Skeletal muscle satellite cell (primary cell): ENCODE measurements at regions not wholly inside any gene's neighbourhood (a gene's known extent, or its start where the extent isn't known, plus 50 kb on each side); places are given as distances from the start of the nearest gene placed in this dataset.

Source experiments
- H3K27me3 ChIP-seq: 2 replicates; pipeline ENCODE4 v1.7.0; 2013; ENCODE audit warnings: low read length; ENCODE audit not compliant: control insufficient read depth, insufficient read depth
- H3K36me3 ChIP-seq: 2 replicates; pipeline ENCODE4 v1.7.0; 2013; ENCODE audit warnings: mild to moderate bottlenecking, control low read depth, low read length; ENCODE audit not compliant: insufficient read depth
- H3K4me1 ChIP-seq: 2 replicates; pipeline ENCODE4 v1.7.0; 2013; ENCODE audit warnings: low read length; ENCODE audit not compliant: control insufficient read depth, insufficient read depth
- H3K4me2 ChIP-seq: 2 replicates; pipeline ENCODE4 v1.7.0; 2013; ENCODE audit warnings: mild to moderate bottlenecking, low read length
- H3K4me3 ChIP-seq: 2 replicates; pipeline ENCODE4 v1.7.0; 2013; ENCODE audit warnings: low read length
- H3K9ac ChIP-seq: 2 replicates; pipeline ENCODE4 v1.7.0; 2013; ENCODE audit warnings: mild to moderate bottlenecking, low read depth, low read length, moderate library complexity
- H3K9me3 ChIP-seq: replicated peaks from 2 replicates; pipeline ENCODE4 v1.7.0; 2013; ENCODE audit warnings: mild to moderate bottlenecking, control low read depth, low read length

DNA sequence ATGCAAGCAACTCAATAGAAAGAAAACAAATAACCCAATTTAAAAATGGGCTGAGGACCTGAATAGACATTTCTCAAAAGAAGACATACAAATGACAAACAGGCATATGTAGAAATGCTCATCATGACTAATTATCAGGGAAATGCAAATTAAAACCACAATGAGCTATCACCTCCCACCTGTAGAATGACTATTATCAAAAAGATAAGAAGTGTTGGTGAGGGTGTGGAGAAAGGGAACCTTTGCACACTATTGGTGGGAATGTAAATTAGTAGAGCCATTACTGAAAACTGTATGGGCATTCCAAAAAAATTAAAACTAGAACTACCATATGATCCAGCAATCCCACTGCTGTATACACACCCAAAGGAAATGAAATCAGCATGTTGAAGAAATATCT, 212.2 kb downstream of the SUCLA2 start:
- Histone ChIP-seq H3K4me3 (no peak overlapping the region), H3K9ac (no peak overlapping the region), H3K4me1 (no peaks in the 10 kb centered on the region), H3K27me3 (no peaks in the 10 kb centered on the region), H3K9me3 (no peaks in the 10 kb centered on the region), H3K36me3 (no peaks in the 10 kb centered on the region), H3K4me2 (no peak overlapping the region)

DNA sequence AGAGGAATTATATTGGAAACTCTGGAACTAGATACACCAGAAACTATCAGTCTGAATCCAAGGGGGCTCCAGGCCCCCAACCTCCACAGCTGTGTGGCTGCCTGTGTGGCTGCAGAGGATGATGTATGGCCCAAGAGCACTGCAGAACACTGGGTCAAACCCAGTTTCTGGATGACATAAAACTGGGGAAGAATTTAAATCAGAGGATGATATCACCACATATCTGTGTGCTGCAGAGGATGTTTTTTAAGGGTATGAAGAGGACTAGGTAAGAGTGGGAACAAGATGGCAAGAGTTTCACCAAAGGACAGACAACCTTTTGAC, 226.4 kb downstream of the SUCLA2 start:
- H3K9ac ChIP-seq, result no peak overlapping the region
- H3K9me3 ChIP-seq, result no peaks in the 10 kb centered on the region
- no peak overlapping the region for H3K4me3 ChIP-seq
- H3K27me3 ChIP-seq, result peaks cover 16% of the 10 kb centered on the region
- no peaks in the 10 kb centered on the region for H3K36me3 ChIP-seq
- H3K4me2 ChIP-seq, result no peak overlapping the region
- peaks cover 5% of the 10 kb centered on the region for H3K4me1 ChIP-seq

DNA sequence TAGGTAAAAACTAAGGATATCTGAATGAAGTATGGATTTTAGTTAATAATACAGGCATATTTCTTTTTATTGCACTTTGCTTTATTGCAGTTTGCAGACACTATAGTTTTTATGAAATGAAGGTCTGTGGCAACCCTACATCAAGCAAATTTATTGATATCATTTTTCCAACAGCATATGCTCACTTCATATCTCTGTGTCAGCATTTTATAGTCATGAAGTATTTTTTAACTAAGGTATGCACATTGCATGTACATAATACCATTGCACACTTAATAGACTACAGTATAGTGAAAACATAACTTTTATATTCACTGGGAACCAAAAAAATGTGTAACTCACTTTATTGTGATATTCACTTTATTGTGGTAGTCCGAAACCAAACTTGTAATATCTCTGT, 236.3 kb downstream of the SUCLA2 start:
- no peaks in the 10 kb centered on the region for H3K9me3 ChIP-seq
- no peaks in the 10 kb centered on the region for H3K4me1 ChIP-seq
- no peaks in the 10 kb centered on the region for H3K36me3 ChIP-seq
- peaks cover 18% of the 10 kb centered on the region for H3K27me3 ChIP-seq
- no peak overlapping the region for H3K9ac ChIP-seq
- H3K4me3 ChIP-seq, result no peak overlapping the region
- no peak overlapping the region for H3K4me2 ChIP-seq

DNA sequence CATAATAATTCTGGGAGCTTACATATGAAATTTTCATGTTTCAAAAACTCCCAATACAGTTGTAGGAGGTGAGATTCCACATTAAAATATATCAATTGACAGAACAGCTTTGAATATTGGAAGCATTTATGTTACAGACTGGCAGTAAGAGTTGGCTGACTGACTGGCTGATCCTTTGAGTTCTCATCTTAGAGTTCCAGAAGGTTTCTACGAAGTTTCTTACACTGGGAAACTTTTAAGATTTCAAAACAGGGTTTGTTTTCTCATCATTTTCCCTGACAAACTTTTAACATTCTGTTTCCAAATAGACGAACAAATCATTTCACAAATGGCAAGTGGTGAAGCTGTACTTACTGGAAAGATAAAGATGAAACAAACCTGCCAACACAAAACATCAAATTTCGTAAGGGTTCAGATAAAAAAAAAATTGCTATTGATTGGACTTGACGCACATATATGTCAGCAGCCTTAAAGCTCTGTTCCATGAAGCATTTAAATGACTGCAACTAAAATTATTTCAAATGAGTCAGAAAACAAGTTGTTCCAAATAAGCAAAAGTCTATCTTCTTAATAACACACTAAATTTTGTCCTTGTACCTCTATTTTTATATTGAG, 243.5 kb downstream of the SUCLA2 start:
- H3K36me3 ChIP-seq, result no peaks in the 10 kb centered on the region
- no peak overlapping the region for H3K4me2 ChIP-seq
- H3K4me3 ChIP-seq, result no peak overlapping the region
- no peak overlapping the region for H3K9ac ChIP-seq
- peaks cover 11% of the 10 kb centered on the region for H3K27me3 ChIP-seq
- H3K9me3 ChIP-seq, result no peaks in the 10 kb centered on the region
- H3K4me1 ChIP-seq, result no peaks in the 10 kb centered on the region

DNA sequence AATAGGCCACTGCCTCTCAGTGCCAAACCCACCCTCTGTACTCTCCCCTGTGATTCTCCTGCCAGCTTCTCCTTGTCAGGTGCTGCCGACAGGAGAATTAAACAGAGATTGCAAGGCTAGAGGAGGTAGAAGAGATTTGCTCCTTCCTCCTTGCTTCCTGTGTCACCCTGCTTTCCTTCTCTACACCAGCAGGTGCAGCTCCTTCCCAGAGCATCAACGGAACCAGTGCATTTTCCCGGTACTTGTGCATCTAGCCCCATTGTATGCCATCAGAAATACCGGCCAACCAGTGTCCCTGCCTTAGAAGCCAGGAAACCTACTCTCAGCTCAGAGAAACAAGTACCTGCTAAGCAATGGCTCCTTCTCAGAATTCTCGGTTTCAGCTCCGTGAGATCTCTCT, 253.2 kb downstream of the SUCLA2 start:
- Histone ChIP-seq H3K4me2 (no peak overlapping the region), H3K4me3 (no peak overlapping the region), H3K27me3 (peaks cover 36% of the 10 kb centered on the region), H3K36me3 (no peaks in the 10 kb centered on the region), H3K9me3 (no peaks in the 10 kb centered on the region), H3K9ac (no peak overlapping the region), H3K4me1 (no peaks in the 10 kb centered on the region)

DNA sequence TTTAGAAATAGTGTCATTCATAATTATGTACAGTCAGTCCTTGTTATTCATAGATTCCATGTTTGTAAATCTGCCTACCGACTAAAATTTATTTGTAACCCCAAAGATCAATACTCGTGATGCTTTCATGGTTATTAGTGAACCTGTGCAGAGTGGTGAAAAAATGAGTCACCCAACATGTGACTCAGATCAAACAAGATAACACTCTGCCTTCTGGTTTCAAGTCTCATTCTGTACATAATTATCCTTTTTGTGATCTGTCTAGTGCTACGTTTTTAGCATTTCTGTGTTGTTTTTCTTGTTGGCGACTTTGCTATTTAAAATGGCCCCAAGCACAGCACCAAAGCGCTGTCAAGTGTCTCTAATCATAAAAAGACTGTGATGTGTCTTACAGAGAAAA, 274.7 kb downstream of the SUCLA2 start:
- Histone ChIP-seq H3K4me2 (no peak overlapping the region), H3K9me3 (no peaks in the 10 kb centered on the region), H3K27me3 (peaks cover 17% of the 10 kb centered on the region), H3K36me3 (no peaks in the 10 kb centered on the region), H3K4me1 (no peaks in the 10 kb centered on the region), H3K4me3 (no peak overlapping the region), H3K9ac (no peak overlapping the region)

DNA sequence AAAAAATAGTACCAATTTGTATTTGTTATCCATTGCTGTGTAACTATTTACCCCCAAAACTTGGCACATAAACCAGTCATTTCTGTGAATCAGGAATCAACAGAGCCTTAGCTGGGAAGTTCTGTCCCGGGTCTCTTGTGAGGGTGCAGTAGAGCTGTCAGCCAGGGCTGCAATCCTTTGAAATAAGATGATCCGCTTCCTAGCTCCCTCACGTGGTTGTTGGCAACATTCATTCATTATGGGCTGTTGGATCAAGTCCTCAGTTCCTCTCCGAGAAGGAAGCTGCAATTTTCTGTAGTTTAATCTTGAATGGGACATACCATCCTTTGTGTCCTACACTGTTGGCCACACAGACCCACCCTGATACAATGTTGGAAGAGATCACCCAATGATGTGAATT, 277.2 kb downstream of the SUCLA2 start:
- Histone ChIP-seq H3K9ac (no peak overlapping the region), H3K4me1 (no peaks in the 10 kb centered on the region), H3K27me3 (peaks cover 24% of the 10 kb centered on the region), H3K9me3 (no peaks in the 10 kb centered on the region), H3K4me2 (no peak overlapping the region), H3K36me3 (no peaks in the 10 kb centered on the region), H3K4me3 (no peak overlapping the region)

DNA sequence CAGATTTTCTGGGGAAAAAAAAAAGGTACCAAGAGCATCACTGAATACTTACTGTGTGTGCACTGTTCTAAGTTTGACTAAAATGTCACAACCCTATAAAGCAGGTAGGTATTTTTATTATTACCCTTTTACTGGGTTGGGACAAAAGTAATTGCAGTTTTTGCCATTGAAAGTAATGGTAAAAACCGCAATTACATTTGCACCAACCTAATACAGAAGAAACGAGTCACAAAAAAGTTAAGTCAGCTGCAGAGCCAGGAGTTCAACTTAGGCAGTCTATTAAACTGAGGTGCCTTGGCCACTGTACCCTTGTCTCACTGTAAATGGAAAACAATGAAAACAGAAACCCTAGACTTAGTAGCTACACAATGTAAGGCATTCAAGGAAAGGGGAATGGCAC, 281.9 kb downstream of the SUCLA2 start:
- Histone ChIP-seq H3K4me2 (no peak overlapping the region), H3K4me1 (no peaks in the 10 kb centered on the region), H3K9me3 (no peaks in the 10 kb centered on the region), H3K36me3 (no peaks in the 10 kb centered on the region), H3K4me3 (no peak overlapping the region), H3K27me3 (peaks cover 14% of the 10 kb centered on the region), H3K9ac (no peak overlapping the region)

DNA sequence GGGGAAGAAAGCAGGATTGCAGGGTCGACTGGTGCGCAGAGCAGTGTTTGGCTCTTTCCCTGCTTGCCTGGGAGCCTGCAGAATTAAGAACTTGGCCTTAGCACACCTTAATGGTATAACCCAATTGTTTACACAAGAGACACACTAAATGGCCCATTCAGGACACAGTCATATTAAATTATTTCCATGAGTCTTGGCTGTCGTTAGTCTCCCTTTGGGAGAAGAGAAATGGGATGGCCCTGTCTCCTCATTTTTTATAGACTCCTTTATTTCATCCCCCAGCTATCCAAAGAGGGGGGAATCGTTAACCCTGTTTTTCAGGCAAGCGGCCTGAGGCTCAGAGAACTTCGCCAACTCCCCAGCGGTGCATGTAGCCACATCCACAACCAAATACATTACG, 282.5 kb downstream of the SUCLA2 start:
- Histone ChIP-seq H3K4me1 (no peaks in the 10 kb centered on the region), H3K4me2 (no peak overlapping the region), H3K9me3 (no peaks in the 10 kb centered on the region), H3K4me3 (no peak overlapping the region), H3K36me3 (no peaks in the 10 kb centered on the region), H3K9ac (no peak overlapping the region), H3K27me3 (peaks cover 11% of the 10 kb centered on the region)

DNA sequence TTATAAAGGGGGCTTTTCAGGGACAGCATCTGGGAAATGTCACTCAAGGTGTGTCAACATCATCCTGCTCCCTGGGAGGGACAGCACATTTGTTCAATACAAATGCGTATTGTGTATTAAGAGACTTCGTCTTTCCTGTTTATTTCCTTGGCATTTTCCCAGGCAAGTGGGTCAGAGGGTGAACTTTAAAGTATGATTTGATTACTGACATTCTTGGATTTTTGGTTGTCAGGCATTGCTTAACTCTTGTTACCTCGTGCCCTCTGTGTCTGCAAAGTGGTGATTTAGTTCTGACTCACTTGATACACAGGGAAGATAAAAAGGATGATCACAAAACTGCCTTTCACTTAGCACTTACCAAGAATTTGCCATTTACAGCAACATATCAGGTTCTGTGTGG, 292.7 kb downstream of the SUCLA2 start:
- Histone ChIP-seq H3K4me2 (no peak overlapping the region), H3K9me3 (no peaks in the 10 kb centered on the region), H3K4me3 (no peak overlapping the region), H3K36me3 (no peaks in the 10 kb centered on the region), H3K9ac (no peak overlapping the region), H3K4me1 (peaks cover 8% of the 10 kb centered on the region), H3K27me3 (peaks cover 30% of the 10 kb centered on the region)

DNA sequence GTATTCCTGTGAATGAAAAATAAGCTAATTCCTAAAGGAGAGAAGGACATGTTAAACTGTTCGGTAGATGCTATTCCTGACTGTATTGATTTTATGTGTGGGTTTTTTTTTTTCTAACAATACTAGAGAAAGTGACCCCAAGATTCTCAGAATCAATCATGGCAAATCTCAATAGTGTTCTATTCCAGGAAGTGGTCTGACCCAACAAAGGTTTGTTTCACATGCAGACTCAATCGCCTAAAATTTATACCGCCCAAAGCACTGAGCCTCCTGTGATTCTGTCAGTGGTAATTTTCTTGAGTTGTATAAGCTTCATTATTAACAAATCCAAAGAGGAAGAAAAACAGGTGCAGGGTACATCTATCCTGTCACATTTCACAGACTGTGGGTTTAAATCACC, 293.7 kb downstream of the SUCLA2 start:
- no peak overlapping the region for H3K4me2 ChIP-seq
- no peak overlapping the region for H3K9ac ChIP-seq
- no peaks in the 10 kb centered on the region for H3K36me3 ChIP-seq
- H3K4me1 ChIP-seq, result peaks cover 8% of the 10 kb centered on the region
- no peak overlapping the region for H3K4me3 ChIP-seq
- H3K27me3 ChIP-seq, result peaks cover 33% of the 10 kb centered on the region
- H3K9me3 ChIP-seq, result no peaks in the 10 kb centered on the region

DNA sequence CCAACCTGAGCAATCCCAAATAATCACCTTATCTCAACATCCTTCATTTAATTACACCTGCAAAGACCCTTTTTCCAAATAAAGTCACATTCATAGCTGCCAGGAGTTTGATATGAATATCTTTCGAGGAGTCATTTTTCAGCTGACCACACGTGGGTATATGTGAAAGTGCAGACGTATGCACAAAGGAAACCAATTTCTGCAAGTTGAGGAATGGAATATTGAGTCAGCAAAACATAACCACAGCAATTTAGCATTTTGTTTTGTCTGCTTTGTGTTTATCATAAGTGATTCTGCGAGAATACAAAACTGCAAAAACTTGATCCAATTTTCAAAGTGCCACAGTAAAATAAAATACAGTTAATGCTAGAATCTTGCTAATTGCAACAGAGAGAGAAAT, 295.9 kb downstream of the SUCLA2 start:
- H3K4me2 ChIP-seq, result no peak overlapping the region
- peaks cover 8% of the 10 kb centered on the region for H3K4me1 ChIP-seq
- H3K27me3 ChIP-seq, result peaks cover 28% of the 10 kb centered on the region
- no peak overlapping the region for H3K9ac ChIP-seq
- no peak overlapping the region for H3K4me3 ChIP-seq
- H3K9me3 ChIP-seq, result no peaks in the 10 kb centered on the region
- H3K36me3 ChIP-seq, result no peaks in the 10 kb centered on the region
